ENCODE measurements at regions not wholly inside any gene's neighbourhood (a gene's known extent, or its start where the extent isn't known, plus 50 kb on each side); places are given as distances from the start of the nearest gene placed in this dataset.

DNA sequence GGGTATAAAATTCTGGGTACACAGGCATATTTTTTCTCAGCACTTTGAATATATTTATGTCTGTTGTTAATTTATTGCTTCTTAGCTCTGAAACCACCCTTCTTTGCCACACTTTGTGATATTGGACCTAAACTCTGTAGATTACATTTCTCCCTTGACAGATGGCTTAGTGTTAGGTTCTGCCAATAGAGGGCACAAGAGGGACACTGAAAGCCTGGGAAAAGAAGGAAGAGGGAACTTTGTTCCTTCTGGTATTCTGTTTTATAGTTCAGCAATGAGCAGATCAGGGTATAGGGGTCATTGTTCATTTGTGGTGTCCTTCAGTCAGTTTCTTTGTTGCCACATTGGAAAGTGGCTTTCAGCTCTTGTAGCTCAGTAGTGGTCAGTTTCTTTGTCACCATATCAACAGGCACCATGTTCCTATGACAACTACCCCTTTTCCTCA, 423.5 kb upstream of the PROX1 start:
- TF ChIP-seq, protein P1, sequence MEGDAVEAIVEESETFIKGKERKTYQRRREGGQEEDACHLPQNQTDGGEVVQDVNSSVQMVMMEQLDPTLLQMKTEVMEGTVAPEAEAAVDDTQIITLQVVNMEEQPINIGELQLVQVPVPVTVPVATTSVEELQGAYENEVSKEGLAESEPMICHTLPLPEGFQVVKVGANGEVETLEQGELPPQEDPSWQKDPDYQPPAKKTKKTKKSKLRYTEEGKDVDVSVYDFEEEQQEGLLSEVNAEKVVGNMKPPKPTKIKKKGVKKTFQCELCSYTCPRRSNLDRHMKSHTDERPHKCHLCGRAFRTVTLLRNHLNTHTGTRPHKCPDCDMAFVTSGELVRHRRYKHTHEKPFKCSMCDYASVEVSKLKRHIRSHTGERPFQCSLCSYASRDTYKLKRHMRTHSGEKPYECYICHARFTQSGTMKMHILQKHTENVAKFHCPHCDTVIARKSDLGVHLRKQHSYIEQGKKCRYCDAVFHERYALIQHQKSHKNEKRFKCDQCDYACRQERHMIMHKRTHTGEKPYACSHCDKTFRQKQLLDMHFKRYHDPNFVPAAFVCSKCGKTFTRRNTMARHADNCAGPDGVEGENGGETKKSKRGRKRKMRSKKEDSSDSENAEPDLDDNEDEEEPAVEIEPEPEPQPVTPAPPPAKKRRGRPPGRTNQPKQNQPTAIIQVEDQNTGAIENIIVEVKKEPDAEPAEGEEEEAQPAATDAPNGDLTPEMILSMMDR (IDR thresholded peaks at IDR 0.05; ENCODE audit: low read depth, low read length) = no peak
- no peak for DNase-seq (ENCODE audit: extremely low read depth, low read depth)

DNA sequence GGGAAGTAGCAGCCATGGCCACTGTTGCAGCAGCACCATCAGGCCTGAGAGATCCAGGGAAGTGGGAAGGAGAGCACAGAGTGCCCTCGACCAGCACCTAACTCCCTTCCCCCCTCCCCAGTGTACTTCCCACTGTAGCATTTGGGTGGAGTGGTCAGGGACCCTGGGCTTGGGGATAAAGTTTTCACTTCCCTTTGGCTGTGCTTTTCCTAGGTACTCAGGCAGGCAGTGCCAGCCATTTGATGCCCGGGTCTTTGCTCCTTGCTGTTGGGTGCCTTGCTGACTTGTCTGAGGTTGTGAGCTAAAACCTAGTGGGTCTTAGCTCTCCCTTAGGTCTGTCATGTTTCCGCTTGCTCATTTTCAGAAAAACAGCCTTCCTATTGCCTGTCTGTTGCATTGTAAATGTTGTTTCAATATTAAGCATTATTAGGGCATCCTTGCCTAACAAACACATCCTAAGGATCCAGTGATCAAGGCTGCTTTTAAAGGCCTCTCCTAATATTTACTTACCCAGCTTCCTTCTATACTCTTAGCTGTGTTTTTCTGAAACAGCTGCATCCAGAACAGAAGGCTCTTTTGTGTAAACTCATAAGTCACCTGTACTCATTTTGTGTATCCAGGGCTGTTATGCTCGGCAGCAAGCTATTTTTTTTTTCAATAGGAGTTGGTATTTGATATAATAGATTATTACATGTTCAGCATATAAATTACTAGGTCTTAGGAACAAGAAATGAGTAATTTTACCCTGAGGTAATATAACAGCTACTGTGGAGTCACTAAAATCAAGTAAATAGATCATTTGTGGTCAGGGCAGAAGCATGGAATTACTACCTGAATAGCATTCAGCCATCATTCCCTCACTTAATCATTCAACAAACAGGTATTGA, 418.6 kb upstream of the PROX1 start:
- no peak for DNase-seq (ENCODE audit: extremely low read depth, low read depth)

DNA sequence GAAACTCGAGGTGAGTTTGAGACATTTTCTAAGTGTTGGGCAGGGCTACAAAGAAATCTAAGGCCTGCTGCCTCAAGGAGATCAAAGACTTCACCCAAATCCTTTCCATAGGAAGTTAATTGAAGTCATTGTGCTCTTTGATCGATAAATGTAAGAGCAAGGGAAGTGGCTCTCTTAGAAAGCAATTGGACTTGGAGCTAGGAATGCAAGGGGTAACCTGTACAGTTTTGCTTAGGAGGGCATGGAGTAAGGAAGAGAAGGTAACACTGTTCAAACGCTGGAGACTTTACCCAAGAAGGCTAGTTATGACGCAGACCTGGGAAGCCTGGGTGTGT, 418.0 kb upstream of the PROX1 start:
- no peak for DNase-seq (ENCODE audit: extremely low read depth, low read depth)
- TF ChIP-seq, protein P1 (IDR thresholded peaks at IDR 0.05; ENCODE audit: low read depth, low read length) = no peak

More for the DNA sequence above, 418.6 kb upstream of the PROX1 start:
- TF ChIP-seq, protein P1 (IDR thresholded peaks at IDR 0.05; ENCODE audit: low read depth, low read length) = no peak

DNA sequence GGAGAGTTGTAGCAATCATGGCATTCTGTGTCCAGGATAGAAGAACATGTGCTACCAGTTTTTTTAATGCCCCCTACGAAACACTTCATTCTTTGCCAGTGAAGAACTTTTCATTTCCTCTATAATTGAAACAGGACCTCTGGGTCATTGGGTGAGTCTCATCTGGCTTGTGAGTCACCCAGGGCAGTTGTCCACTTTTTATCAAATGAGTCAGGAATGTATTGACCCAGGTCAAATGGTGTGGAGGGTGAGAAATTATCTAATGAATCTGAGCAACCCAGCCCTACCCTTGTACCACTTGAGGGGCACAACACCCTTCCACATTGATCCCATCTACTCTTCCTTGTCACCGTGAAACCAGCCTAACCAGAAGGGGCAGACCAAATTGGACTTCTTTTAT, 417.3 kb upstream of the PROX1 start:
- TF ChIP-seq, protein P1 (IDR thresholded peaks at IDR 0.05; ENCODE audit: low read depth, low read length) = no peak
- DNase-seq (ENCODE audit: extremely low read depth, low read depth) = no peak

DNA sequence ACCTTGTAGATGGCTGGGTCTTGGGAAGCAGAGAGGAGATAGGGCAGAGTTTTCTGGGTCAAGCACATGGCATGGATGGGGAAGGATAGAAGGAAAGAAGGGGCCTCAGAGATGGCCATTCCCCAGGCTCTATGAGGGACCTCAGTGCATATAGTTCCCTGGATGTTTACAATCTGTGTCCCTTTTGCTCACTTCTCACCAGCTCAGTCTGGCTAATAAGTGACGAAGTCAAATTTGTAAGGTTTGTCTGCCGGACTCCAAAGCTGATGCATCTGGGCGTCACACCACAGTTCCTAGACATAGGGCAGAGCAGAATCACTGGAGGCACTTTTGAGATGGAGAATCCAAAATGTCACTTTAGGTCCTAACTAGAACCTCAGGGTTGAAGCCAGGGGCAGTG, 416.4 kb upstream of the PROX1 start:
- TF ChIP-seq, protein P1 (IDR thresholded peaks at IDR 0.05; ENCODE audit: low read depth, low read length) = no peak
- DNase-seq (ENCODE audit: extremely low read depth, low read depth) = no peak

DNA sequence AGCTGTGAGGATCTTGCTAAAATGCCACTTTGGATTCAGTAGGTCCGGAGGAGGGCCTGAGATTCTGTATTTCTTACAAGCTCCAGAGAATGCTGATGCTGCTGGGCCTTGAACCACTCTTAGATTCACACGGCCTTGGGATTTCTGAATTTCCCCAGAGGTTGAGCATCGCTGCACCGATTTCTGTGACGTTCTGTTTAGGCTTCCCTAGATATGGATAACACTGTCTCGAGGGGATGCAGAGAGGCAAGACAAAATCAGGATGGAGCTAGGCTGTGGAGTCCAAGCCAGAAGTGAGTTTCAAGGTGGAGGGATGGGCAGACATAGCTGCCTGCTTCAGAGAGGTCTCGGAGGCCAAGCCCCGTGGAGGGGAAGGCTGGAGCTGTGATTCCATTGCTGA, 415.9 kb upstream of the PROX1 start:
- DNase-seq (ENCODE audit: extremely low read depth, low read depth) = no peak
- TF ChIP-seq, protein P1 (IDR thresholded peaks at IDR 0.05; ENCODE audit: low read depth, low read length) = no peak

DNA sequence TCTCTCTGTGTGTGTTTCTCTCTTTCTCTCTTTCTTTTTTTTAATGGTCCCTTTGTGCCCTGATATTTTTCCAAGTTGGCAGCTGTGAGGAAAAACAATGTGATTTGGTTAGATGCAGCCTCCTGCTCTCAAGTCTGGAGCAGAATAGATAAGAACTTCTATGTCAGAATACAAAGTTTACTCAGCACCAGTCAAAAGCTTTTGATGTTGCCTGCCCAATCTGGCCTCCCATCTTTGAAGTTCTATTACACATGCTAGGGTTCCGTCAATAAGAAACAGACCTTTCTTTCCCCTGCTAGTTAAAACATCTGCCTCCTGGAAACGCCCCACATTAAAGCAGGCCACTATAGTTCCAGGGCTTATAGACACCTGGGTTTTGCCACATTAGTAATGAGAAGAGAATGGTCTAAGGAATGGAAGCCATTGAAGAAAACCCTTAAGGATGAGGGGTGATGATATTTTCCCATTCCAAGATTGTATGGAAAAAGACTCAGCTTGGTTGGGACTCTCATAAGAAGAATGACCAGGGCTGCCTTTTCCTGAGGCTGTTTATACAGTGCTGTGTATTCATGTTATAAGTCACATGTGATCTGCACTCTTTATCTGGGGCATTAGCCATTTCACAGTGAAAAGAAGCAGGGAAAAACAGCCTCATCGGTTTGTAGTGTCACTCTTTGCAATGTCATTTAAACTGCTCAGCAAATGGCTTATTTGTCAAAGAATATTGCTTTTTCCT, 414.7 kb upstream of the PROX1 start:
- no peak for DNase-seq (ENCODE audit: extremely low read depth, low read depth)
- TF ChIP-seq, protein P1 (IDR thresholded peaks at IDR 0.05; ENCODE audit: low read depth, low read length) = no peak

Measured in AG09319 (cell line).